Ecto neural progenitor cell (in vitro differentiated cells): ENCODE measurements at regions not wholly inside any gene's neighbourhood (a gene's known extent, or its start where the extent isn't known, plus 50 kb on each side); places are given as distances from the start of the nearest gene placed in this dataset.

Source experiments
- DNase-seq: peaks from one replicate; pipeline ENCODE4 v3.0.0-alpha.2; 2018; ENCODE audit warnings: low spot score

DNA sequence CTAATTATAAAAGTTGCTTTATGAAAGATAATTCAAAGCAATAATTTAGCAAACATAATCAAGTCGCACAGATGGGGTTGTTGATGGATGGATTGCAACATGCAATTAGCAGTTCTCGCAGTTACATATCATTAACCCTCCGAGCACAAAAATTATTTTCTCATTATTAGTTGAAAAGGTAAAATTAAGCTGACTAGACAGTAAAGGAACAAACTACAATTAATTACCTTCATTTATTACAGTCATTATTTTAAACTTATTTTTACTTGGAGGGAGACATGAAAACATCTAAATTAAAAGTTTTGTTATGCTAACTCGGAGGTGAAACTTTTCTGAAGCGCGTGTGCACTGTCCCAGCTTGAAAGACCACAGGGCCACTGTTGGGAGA lies 146.9 kb downstream of the PHETA1 start:
- DNase-seq, result no peak

DNA sequence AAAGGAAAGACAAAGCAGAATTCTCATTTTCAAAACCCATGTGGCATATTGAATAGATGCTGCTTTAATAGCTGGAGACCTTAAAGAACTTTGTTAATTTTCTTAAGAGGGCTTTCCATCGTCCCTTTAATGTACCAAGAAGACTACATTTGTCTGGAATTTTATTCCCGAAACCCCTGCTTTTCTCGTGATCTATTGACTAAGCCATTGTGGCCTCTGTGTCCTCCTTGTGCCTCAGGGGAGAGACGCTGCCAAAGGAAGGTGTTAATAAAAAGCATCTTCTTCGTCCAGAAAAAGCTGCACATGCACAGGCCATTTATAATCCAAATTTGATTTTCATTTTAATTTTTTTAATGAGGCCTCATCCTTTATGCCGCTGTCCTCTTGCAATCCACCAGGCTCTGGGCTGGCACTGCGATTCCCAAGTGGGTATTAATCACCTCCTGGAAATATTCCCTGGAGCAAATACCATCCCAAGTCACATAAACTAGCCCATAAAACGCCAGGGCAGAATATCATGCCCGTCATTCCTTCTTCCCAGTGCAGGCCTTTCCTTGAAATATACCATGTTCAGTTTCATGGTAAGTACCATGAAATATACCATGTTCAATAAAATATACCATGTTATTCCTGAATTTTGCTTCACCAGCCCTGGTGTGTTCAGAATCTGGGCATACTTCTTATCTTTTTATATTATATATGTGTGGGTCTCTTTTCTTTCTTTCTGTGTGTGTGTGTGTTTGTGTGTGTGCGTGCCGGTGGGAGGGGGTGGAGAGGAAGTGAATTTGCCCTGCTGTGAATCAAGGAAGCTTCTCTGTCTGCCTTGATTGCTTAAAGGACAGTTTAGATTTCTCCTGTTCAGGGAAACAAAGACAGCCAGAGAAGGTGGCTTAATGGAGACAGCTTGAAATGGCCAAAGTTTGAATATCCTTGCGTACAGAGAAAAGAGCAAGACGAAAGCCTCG lies 147.6 kb downstream of the PHETA1 start:
- DNase-seq, result no peak

DNA sequence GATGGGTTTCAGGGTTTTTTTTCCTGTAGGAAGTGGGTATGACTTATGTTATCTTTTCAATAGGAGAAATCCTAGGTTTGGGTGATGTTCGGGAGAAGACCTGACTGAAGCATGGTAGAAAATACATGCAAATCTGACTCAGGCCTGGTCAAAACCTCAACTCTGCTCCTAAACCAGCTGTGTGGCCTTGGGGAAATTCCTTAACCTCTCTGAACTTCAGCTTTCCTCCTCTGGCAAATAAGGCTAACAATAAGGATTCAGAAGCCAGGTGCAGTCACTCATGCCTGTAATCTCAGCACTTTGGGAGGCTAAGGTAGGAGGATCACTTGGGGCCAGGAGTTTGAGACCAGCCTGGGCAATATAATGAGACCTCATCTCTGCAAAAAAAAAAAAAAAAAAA lies 148.5 kb downstream of the PHETA1 start:
- no peak for DNase-seq

GRCh38 chr12:111219440-111219839 lies 149.5 kb downstream of the PHETA1 start:
- no peak for DNase-seq

- no peak for DNase-seq
Observed at GRCh38 chr12:111218499-111218898, 150.4 kb downstream of the PHETA1 start.

GRCh38 chr12:111216387-111217159 lies 152.3 kb downstream of the PHETA1 start:
- DNase-seq, result no peak

- DNase-seq, result no peak
Observed at GRCh38 chr12:111215881-111216280, 153.0 kb downstream of the PHETA1 start.

GRCh38 chr12:111214401-111214800 lies 154.5 kb downstream of the PHETA1 start:
- no peak for DNase-seq

- no peak for DNase-seq
Observed at GRCh38 chr12:111213561-111213960, 155.3 kb downstream of the PHETA1 start.

- no peak for DNase-seq
Observed at GRCh38 chr12:111212814-111213456, 156.0 kb downstream of the PHETA1 start.

DNA sequence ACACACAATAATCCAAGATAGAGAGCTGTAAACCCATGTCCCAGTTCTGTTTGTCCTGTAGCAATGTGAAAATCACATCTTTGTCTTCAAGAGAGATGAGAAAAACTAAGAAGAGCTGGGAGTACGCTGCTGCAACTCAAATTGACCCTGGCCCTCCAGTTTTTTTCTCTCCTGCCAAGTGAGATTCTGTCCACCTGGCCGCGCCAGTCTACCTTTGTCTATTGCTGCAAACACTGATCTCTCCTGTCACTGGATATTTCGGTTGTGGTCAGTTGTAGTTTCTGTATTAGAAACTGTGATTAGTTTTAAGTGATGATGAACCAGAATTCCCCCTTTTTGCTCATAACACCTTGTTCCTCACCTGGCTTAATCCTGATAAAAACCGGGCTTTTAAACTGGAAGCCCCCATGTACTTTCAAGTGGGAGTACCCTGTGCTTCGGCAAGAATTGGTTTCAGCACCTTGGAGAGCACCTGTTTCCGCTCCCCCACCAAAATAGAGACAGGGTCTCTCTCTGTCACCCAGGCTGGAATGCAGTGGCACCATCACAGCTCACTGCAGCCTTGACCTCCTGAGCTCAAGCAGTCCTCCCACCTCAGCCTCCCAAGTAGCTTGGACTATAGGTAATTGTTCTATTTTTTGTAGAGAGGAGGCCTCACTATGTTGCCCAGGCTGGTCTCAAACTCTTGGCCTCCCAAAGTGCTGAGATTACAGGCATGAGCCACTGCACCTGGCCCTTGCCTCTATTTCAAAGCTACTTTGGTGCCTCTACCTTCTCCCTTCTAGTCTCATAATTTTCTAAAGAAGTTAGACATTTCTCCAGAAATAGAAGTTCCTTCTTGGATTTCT lies 156.8 kb downstream of the PHETA1 start:
- peak; percentile 77 for DNase-seq

GRCh38 chr12:111209811-111210210 lies 159.1 kb downstream of the PHETA1 start:
- no peak for DNase-seq

- no peak for DNase-seq
Observed at GRCh38 chr12:111207761-111208160, 161.1 kb downstream of the PHETA1 start.

DNA sequence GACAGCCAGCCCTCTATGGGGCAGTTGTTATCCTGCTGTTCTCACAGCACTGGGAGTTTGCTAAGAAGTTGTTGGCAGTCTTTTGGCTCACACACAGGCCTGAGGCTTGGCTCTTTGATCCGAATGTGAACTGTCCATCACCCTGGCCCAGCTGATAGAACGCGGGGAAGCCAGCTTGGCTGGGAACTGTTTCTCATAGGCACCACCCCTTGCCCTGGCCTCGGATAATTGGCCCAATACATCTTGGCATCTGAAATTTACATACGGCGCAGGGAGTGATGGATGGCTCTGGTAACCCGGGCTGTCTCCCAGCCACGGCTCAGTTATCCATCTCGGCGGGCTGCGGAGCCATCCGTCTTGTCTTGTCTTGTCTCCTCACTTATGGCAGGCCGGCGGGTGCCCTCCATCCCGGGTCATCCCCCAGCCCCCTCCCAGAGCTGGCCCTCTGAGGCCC lies 164.1 kb downstream of the PHETA1 start:
- DNase-seq, result no peak

- no peak for DNase-seq
Observed at GRCh38 chr12:111203969-111204368, 164.9 kb downstream of the PHETA1 start.

DNA sequence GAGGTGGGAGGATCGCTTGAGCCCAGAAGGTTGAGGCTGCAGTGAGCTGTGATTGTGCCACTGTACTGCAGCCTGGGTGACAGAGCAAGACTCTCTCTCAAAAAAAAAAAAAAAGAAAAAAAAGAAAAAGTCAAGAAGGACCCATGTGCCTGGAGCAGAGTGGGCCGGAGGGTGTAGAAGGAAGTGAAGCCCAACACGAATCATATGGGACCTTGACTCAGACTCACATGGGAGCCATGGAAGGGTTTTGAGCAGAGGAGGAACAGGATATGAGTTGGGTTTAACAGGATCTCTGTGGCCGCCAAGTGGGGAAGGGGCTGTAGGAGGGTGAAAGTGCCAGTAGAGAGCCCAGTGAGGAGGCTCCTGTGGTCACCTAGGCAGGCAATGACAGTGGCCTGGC lies 165.4 kb downstream of the PHETA1 start:
- DNase-seq, result no peak

GRCh38 chr12:111202237-111202915 lies 166.5 kb downstream of the PHETA1 start:
- no peak for DNase-seq

GRCh38 chr12:111201495-111202236 lies 167.2 kb downstream of the PHETA1 start:
- DNase-seq, result no peak

DNA sequence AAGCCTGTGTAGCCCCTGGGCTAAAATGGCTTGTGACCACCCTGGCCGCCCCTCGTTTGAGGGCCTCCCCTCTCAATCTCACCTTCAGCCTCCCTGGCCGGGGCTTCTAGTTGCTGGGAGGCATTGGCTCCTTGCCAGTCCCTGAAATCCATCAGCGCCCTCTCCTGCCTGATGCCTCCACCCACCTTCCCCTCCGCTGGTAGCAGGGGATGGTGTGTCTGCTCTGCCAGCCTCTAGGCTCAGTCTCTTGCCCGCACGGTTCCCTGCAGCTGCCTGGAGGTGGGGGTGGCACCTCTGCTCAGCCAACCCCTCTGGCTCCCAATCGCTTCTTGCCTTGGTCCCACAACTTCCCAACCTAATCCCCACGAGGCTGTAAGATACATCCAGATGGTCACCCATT lies 167.9 kb downstream of the PHETA1 start:
- no peak for DNase-seq

DNA sequence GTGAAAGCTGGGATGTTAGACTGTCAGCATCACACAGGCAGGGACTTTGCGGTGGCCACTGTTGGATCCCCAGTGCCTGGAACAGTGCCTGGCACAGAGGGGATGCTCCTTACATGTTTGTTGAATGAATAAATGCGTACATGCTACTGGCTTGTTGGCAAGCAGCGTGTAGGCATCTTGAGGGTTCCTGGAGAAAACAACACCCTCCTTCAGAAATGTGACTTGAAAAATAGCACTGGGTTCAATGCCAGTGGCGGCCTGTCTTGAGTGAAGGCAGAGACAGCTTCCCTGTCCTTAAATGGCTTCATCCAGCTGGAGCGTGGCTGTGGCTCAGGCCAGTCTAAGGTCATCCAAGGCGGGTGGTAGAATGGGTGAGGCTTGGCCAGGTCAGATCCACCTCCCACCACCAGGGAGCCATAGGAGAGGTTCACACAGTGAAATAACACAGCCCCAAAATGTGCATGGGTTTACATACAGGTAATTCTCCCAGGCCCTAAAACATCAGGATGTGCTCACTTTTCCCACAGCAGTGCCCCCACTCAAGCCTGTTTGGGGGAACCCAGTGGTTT lies 171.4 kb downstream of the PHETA1 start:
- DNase-seq, result no peak
